ENCODE measurements at regions not wholly inside any gene's neighbourhood (a gene's known extent, or its start where the extent isn't known, plus 50 kb on each side); places are given as distances from the start of the nearest gene placed in this dataset.
"Not testable (repeated sequence)": the region's sequence is repeated elsewhere in the genome, so short reads cannot be mapped to it uniquely, and the experiment has no call there.

DNA sequence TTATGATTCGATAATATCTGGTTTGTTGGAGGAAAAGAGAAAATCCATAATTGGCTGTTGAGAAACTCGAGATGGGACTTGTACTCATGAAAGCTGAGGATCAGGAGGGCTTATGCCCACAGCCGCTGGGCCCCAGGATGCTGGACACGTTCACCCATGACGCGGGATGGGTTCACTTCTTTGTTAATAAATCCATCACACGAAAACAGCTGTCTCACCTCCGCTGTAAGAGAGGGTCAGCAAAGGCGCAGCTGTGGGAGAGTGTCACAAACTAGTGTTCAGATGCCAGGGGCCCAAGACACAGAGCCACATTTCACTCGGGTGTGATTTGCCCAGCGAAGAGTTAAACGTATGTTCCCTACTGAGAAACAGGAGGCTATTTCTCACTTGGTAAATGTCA lies 315.1 kb downstream of the THBS2 start:
- no peak for DNase-seq (ENCODE audit: low spot score)

DNA sequence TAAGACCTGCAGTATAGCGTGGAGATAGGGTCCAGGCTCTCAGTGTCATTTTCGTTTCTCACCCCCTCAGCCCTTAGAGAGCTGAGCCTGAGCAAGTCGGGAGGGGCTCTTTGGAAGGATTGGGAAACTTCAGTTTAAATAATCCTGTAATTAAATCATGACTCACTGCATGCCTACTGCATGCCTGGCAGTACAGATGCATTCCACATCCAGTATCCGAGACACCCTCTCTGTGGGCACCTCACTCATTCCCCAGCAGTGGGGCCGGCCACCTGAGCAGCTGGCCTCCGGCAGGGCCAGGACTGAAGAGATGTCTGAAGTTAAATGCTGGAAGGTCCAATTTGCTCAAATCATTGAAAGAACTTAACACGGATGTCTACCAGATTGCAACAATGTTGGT lies 316.6 kb downstream of the THBS2 start:
- DNase-seq (ENCODE audit: low spot score): no peak

DNA sequence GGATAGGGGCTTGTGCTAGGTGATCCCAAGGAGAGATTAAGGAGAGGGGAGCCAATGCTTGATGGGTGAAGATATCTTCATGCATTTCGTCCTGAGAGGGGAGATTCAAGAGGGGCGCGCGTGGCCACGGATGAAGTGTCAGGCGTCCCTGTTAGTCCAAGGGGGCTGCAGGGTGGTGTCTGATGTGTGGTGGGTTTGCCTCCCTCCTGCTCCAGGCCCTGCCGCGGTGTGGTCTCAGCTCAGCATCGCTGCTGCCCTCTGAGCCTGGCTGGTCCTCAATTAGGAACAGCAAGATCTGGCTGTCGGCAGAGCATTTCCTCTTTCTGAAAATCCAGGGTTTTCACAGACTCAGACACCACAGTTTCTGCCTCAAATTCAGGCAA lies 318.0 kb downstream of the THBS2 start:
- DNase-seq (ENCODE audit: low spot score): no peak

DNA sequence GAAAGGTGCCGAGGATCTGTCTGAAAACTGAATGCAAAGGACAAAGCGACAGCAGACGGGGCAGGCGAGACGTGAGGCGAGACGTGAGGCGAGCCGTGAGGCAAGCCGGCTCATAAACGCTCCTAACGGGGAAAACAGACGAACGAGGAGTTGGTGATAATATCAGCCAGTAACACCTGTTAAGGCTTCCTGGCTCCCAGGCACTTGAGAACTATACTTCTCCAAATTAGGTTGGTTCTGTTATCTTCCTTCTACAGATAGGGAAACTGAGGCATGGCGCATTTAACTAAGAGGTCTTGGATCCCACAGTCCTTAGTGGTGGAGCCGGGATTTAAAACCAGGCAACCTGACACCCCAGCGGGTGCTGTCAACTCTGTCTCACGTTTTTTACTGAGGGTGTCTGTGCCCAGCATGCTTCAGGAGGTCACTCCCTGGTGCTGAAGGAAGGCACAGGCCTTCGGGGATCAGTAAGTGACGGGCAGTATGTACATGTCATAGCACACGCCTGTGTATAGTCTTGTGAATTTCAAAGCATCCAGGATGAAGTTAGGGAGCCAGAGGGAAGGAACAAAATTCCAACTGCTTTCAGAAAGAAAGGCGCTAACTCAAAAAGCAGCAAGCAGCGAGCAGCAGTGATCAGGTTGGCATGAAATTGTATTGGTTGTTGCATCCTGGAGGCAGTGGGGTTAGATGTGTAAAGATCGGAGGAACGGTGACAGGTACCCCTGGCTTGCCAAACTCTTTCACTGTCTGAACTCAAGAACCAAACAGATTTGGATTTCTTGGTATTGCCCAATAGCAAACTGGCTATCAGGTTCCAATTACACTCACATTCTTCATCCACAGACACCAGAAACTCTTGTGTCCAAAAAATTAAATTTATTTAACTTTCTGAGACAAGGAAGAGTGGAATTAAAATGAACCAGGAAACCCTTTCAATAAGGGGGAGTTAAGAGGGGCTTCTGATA lies 318.7 kb downstream of the THBS2 start:
- no peak for DNase-seq (ENCODE audit: low spot score)

DNA sequence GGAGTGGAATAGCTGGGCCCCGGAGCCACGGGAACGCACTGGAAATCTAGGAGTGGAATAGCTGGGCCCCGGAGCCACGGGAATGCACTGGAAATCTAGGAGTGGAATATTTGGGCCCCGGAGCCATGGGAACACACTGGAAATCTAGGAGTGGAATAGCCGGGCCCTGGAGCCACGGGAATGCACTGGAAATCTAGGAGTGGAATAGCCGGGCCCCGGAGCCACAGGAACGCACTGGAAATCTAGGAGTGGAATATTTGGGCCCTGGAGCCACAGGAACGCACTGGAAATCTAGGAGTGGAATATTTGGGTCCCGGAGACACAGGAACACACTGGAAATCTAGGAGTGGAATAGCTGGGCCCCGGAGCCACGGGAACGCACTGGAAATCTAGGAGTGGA lies 321.5 kb downstream of the THBS2 start:
- DNase-seq (ENCODE audit: low spot score): not testable (repeated sequence)

DNA sequence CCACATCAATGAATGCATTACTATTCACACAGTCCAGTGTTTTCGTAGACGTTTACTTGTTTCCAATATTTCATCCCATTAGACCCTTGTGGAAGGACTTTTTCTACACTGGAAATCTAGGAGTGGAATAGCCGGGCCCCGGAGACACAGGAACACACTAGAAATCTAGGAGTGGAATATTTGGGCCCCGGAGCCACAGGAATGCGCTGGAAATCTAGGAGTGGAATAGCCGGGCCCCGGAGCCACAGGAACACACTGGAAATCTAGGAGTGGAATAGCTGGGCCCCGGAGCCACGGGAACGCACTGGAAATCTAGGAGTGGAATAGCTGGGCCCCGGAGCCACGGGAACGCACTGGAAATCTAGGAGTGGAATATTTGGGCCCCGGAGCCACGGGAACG lies 322.6 kb downstream of the THBS2 start:
- DNase-seq (ENCODE audit: low spot score): not testable (repeated sequence)

DNA sequence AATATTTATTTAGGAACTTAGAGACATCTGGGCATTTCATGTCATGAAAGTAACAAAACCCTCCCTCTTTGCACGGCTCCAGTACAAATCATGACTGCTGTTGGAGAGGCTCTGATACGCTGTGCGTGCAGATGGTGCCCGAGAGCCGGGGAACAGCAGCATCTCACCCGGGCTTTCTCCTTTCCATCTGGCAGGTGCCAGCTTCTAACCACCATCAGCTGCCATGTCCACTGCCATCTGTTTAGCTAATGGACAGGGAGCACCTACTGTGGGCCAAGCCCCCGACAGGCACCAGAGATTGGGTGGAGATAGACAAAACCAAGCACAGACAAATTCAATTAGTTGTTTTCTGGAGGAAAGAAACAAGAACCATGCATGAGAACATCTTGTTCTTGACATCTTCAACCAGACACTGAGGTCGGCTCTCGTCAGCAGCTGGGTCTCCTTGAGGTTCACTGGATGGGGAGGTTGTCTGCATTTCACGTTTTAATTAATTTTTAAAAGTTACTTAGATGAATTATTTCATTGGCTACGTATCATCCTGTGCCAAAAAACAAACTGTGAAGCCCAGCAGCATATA lies 323.7 kb downstream of the THBS2 start:
- no peak for DNase-seq (ENCODE audit: low spot score)

DNA sequence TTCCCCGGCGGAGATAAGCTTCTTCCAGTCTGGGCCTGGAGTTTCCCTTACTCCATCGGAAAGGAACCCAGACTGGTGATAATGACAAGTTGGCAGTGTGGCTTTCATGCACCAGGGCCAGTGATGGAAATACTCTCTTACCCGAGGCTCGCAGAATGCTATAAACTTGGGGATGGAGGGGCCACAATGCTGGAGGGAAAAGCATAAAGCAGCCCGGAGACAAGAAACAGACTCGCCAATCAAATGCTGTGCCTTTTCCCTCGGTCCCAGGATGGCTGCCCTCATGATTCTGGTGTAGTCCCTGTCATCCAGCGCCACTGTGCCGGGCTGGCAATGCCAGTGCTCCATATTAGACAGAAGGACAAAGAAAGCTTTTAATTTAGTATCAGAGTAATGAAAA lies 325.6 kb downstream of the THBS2 start:
- DNase-seq (ENCODE audit: low spot score): no peak

DNA sequence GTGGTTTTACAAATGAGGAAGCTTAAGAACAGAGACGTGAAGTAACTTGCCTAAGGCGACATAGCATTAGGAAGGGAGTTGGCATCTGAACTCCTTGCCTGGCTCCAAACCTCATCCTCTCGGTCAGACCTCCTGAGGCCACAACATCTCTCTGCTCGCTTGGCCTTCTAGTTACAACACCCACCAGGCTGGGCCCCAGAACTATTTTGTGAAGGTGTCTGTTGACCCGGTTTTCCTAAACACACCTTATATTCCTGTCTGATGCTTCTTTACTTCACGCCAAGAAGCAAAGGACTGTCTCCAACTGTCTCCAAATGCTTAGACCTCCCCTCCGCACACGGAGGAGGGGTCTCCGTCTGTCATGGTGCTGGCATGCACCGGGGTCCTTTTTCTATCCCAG lies 326.6 kb downstream of the THBS2 start:
- DNase-seq (ENCODE audit: low spot score): no peak

DNA sequence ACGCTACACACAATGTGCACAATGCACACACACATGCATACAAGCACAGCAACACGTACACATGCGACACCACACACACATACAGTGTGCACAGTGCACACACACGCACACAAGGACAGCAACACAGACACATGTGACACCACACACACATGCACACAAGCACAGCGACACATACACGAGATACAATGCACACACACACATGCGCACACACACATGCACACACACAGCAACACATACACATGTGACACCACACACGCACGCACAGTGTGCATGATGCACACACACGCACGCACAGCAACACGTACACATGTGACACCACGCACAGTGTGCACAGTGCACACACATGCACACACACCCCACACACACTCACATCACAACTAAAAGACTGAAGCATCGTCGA lies 327.3 kb downstream of the THBS2 start:
- no peak for DNase-seq (ENCODE audit: low spot score)

DNA sequence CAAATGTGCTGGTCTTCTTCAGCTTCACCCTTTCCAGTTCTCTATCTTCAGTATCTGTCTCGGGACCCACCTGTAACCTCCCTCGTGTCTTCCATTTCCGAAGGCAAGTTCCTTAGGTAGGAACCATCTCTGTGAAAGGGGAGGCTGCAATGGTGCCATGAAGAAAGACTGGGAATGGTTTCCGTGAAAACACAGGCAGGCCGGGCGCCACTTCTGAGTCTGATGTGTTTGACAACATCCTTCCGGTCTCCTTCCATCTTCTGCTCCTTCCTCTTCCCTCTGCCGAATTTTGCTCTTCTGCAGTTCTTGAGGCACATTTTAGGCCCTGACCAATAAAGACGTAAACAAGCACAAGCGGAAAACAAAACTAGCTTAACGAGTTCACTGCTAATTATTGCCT lies 328.0 kb downstream of the THBS2 start:
- DNase-seq (ENCODE audit: low spot score): no peak

DNA sequence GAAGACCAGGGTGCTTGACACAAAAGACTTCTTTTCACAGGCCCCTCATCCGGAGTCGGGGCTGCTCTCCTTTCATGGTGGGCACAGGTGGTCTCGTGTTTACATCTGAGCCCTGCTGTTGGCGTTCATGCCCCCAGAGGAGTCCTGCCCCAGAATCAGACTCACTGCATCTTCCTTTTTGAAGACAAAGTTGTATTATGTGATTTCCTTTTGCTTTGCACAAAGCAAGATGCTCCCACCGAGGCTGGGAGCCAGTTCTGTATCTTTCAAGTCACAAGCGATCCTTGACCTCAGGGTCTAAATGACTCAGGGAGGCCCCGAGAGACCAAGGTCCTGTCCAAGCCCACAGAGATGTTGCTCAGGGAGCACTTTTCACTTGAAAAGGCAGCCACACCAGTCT lies 330.5 kb downstream of the THBS2 start:
- no peak for DNase-seq (ENCODE audit: low spot score)

DNA sequence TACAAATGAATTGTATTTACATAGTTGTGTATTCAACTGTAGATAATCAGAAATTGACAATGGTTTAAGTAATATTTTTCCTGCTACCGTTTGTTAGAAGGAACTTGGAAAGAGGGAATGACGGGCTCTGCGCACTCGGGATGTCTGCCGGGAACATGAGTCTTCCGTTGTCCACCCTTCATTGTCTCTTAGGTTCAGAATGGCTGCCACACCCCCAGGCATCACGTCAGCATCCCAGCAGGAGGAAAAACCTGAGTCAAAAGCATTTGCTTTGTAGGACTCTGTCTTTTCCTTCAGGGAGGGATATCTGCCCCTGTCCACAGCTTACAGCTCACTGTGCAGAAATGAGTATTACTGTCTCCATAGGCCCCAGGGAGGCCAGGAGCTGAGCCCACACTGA lies 331.2 kb downstream of the THBS2 start:
- no peak for DNase-seq (ENCODE audit: low spot score)

DNA sequence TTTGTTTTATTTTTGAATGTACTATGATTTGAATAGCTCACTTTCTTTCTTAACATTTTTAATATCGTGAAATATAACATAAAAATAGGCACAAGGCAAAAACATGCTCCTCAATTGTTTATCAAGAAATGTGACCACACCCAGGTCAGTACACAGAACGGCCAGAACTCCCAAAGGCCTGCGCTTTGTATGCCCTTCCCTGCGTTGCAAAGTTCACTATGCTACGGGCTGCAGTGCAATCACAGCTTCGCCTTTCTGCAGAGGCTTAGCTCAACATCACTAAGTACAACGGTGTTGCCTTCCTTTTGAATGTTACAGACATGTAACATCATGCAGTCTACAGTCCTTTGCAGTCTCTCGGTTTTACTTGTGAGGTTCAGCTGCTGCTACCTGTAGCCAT lies 333.4 kb downstream of the THBS2 start:
- DNase-seq (ENCODE audit: low spot score): no peak

DNA sequence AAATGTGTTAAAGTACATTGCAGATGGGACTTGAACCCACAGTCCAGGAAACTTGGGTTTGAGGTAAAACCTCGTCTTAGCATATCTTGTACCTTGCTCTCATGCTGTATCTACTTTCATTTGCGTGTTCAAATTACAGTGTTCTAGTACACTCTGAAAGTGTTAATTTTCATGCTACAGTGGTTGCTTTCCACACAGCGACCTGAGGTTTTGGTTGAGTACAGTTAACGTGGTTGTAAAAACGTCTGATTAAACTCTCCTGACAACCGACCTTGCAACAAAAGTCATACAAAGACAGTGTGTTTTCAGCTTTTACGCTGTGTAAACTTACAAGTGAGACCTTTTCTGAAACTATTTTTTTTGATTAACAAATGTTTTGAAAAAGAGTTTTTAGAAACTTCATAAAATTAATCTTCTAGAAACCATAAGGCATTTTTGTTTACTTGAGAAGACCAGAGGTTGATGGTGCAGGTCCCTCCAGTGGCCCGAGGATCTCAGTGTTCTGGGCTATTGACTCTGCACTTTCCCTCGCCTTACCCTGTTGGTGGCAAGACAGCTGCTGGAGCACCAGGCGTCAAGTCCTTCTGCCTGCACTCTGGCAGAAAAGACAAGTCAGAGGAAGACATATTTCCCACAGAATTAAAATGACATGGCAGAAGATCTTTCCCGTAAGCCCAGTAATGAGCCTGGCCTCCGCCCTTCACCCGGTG lies 334.0 kb downstream of the THBS2 start:
- DNase-seq (ENCODE audit: low spot score): no peak

DNA sequence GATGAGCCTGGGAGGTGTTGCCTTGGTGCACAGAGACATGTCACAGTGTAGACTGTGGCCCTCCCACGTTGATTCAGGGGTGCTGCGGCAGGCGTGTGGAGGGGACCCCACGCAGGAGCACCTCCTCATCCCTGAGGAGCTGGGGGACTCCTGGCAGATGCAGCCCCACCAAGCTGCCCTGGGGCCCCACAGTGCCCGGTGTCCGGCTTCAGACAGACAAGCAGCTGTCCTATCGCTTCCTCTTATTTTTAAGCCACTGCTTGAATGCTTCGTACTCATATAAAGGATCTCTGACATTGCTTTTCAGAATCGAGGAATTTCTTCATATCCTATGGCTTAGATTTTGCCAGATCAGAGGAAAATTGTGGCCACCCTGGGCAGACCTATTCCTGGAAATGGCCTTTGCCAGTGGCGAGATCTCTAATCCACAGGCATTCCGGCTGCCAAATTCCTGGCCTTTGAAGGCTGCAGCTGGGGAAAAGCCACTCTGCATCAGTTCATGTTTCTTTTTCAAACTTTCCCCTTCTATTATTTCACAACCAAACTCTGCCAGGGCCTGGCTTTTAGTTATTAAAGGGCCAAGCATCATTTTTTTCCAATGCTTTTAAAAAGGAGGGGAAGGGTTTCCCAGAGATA lies 337.0 kb downstream of the THBS2 start:
- peak; percentile 72 for DNase-seq (ENCODE audit: low spot score)

DNA sequence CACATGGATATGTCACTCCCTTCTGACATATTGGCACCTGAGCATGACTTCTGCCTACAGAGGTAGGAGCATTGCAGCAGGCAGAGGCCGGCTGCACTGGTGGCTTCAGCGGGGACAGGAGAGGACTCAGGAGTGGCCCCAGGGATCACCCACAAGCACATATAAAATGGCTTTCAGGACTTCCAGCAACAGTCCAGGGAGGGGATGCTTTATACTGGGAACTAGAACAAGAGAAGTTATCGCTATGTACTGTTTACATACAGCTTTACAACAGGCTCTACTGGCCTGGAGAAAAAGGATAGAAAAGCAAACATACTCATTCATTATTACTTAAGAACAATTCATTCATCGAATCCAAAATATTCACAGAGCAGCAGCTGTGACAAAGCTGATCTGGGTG lies 337.8 kb downstream of the THBS2 start:
- DNase-seq (ENCODE audit: low spot score): no peak

DNA sequence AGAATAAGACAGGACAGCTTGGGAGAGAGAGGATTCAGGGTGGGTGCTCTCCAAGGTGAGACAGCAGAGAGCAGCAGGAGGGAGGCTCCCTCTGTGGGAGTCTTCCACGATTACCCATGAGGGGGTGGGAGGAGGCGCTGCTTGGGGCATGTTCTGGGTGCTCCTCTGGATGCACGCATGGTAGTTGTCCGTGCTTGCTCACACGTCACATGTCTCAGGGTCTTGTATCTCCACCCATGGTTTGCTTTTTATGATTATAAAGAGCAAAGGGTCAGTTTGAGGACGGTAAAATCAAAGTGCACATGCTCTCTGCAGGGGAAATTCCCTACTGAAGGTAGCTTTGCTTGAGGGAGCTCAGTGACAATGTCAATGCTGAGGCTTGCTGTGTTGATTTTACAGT lies 338.4 kb downstream of the THBS2 start:
- DNase-seq (ENCODE audit: low spot score): no peak

DNA sequence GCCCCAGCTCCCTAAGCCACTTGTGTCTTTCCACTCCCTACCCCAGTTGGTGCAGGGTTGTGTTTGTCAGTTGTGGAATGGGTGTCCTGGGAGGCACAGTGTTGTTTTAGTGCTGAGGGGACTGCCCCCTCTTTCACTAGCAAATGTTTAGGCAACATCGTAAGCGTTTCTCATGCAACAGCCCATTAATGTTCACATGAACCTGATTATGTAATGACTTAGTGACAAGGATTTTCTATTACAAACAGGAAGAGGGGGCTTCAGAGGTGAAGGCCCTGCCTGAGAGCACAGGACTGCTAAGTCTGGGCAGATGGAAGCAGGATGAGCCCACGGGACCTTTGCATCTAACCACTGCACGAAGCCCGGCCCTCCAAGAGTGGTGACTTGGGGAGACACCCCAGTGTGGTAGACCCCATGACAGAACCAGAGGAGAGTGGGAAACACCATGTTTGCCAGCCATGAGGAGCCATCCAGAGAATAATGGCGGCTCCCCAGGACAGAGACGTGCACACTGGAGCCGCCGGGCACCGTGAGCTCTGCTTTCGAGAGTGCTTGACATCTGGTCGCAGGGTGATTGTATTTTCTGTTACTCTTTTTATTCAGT lies 339.7 kb downstream of the THBS2 start:
- no peak for DNase-seq (ENCODE audit: low spot score)

DNA sequence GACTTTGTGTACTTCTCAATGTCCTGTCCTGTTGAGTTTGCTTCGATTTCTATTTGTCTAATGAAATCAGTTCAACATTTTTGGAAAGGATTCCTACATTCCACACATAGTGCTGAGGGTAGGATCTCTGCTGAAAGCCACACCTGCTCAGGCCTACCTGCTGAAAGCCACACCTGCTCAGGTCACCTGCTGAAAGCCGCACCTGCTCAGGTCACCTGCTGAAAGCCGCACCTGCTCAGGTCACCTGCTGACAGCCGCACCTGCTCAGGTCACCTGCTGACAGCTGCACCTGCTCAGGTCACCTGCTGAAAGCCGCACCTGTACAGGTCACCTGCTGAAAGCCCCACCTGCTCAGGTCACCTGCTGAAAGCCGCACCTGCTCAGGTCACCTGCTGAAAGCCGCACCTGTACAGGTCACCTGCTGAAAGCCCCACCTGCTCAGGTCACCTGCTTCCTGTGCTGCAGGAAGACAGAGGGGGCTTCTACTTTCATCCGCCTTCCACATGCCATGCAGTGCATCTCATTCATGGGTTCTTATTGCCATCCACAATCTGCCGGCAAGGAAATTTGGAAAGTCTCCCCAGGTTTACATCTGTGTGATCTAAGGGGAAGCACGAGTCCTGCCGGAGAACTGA lies 340.3 kb downstream of the THBS2 start:
- not testable (repeated sequence) for DNase-seq (ENCODE audit: low spot score)

DNA sequence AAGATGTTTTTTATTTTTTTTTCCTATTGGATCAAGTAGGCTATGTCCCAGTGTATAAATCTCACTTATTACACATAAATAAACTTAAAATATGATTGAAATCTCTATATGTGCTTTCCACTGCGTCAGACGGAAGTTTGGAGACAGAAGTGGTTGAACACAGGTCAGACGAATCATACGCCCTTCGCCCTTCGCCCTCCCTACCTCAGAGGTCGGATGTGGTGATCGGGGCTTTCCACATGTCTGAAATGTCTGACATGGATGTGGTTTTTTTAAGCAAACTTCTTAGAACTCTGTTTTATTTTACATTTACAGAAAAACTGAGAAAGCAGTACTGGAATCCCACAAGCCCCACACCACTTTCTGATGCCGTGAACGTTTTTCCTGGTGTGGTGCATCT lies 344.4 kb downstream of the THBS2 start:
- peak; percentile 26 for DNase-seq (ENCODE audit: low spot score)

DNA sequence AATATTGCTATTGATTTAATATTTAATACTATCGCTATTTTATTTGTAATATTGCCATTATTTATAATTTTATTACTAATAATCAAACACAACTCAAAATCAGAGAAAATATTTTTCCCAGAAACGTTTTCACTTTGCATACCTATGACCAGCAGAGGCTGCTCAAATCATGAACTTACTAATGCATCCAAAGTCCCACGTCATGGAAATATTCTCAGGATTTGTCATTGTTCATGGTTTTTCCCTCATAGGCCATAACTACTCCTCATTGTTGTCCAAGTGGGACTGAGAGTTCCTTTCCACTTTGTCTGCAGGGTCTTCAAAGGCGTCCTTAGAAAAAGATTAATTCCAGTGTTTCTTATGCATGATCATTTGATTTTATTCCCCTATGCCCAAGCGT lies 344.8 kb downstream of the THBS2 start:
- DNase-seq (ENCODE audit: low spot score): no peak
